H1 (cell line): ENCODE measurements at regions not wholly inside any gene's neighbourhood (a gene's known extent, or its start where the extent isn't known, plus 50 kb on each side); places are given as distances from the start of the nearest gene placed in this dataset.

Experiments
- GABPA ChIP-seq: IDR thresholded peaks from 2 replicates; pipeline ENCODE4 v1.6.1; 2011; ENCODE audit warnings: mild to moderate bottlenecking, low read length, moderate library complexity, borderline replicate concordance; ENCODE audit not compliant: insufficient read depth

DNA sequence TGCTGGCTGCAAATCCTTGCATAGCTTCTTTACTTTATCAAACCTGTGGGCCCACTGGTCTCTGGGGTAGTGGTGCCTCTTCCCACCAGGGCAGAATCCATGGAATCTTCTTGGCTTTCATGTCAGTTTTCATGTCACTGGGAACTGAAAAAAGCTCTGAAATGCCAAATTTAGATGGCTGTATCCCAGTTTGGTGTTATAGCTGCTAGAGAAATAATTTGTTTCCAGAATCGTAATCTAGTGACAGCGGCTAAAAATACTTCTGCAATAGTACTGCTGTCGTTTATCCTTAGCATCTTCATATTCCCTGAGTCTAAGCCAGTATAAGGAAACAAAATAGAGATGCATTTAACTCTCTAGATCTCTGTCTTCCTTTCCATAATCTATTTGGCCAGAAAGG, 983.4 kb upstream of the FAT3 start (continued):
- TF ChIP-seq GABPA, result no peak
